Sigmoid colon (tissue), 4 donors: ENCODE measurements at regions not wholly inside any gene's neighbourhood (a gene's known extent, or its start where the extent isn't known, plus 50 kb on each side); places are given as distances from the start of the nearest gene placed in this dataset.

Experiments
- EP300 ChIP-seq, 4 donors: sonication (generic); formaldehyde crosslinking; IDR thresholded peaks; one replicate each; pipeline ENCODE4 v1.6.1; 2017; ENCODE audit warnings: antibody characterized with exemption in 4 of 4
- POLR2A ChIP-seq, 2 donors: fragments of 450-650 bp; IDR thresholded peaks; one replicate each; pipeline ENCODE4 v1.6.1; 2016; ENCODE audit warnings: antibody characterized with exemption in 2 of 2, mild to moderate bottlenecking in 2 of 2, moderate library complexity in 2 of 2
- POLR2AphosphoS5 ChIP-seq, 4 donors: sonication (generic); formaldehyde crosslinking; IDR thresholded peaks; one replicate each; pipeline ENCODE4 v1.6.1; 2017; ENCODE audit warnings: antibody characterized with exemption in 4 of 4
- TF ChIP-seq, protein P1 (sequence below), 4 experiments: fragments of 450-650 bp in 3 of 4; fragments of 200-600 bp in 1 of 4; IDR thresholded peaks; one replicate each; pipeline ENCODE4 v1.5.1; 2016 to 2019; ENCODE audit warnings: antibody characterized with exemption in 4 of 4, mild to moderate bottlenecking in 3 of 4, moderate library complexity in 2 of 4

DNA sequence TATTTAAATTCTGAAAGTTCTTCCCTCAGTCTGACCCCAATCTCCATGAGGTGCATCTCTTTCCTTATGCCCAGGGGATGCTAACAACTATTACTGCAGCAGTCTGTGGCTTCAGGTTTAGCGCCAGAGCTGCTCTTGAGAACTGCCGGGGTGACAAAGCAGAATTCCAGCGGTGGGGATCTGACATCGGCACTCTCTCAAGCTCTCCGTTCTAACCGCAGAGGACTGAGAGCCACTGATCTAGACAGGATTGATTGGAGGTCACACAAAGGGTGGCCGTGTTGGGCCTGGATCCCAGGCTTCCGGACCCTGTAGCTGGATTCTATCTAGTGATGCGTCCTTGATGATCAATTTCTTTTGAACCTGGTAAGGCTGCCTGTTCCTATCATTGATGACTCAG is 155.6 kb upstream of the TMEM132C start:
- TF ChIP-seq POLR2AphosphoS5 (IDR thresholded peaks at IDR 0.05) (no peak), POLR2A (IDR thresholded peaks at IDR 0.05) (no peak), EP300 (IDR thresholded peaks at IDR 0.05) (no peak)
- TF ChIP-seq, protein P1, sequence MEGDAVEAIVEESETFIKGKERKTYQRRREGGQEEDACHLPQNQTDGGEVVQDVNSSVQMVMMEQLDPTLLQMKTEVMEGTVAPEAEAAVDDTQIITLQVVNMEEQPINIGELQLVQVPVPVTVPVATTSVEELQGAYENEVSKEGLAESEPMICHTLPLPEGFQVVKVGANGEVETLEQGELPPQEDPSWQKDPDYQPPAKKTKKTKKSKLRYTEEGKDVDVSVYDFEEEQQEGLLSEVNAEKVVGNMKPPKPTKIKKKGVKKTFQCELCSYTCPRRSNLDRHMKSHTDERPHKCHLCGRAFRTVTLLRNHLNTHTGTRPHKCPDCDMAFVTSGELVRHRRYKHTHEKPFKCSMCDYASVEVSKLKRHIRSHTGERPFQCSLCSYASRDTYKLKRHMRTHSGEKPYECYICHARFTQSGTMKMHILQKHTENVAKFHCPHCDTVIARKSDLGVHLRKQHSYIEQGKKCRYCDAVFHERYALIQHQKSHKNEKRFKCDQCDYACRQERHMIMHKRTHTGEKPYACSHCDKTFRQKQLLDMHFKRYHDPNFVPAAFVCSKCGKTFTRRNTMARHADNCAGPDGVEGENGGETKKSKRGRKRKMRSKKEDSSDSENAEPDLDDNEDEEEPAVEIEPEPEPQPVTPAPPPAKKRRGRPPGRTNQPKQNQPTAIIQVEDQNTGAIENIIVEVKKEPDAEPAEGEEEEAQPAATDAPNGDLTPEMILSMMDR (IDR thresholded peaks at IDR 0.05), result no peak
